NCI-H1694 treated with DMSO at 0.1 percent for 48 hours (cell line): ENCODE measurements at regions not wholly inside any gene's neighbourhood (a gene's known extent, or its start where the extent isn't known, plus 50 kb on each side); places are given as distances from the start of the nearest gene placed in this dataset.

Experiments used
- DNase-seq: peaks from one replicate; lab custom pipeline; 2025; lab: John Stamatoyannopoulos, UW

- no peak for DNase-seq
Measured at GRCh38 chr18:27483276-27483675, 298.2 kb upstream of the CHST9 start.

DNA sequence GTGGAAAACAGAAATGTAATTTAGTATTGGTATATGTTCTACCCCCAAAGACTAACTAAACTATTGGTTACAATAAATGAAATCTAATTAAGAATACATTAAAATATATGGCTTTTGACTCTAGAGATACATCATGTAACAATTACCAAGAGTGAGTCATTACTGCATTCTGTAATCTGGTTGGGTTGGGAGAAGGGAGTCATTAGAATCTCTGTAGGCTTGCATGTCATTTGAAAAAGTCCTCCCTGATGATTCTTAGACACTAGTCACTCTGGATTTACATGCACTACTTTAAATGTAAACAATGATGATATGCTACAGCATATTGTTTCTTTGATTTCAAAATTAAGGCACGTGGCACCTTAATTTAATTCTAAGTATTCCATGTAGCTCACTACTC is 293.4 kb upstream of the CHST9 start:
- no peak for DNase-seq

DNA sequence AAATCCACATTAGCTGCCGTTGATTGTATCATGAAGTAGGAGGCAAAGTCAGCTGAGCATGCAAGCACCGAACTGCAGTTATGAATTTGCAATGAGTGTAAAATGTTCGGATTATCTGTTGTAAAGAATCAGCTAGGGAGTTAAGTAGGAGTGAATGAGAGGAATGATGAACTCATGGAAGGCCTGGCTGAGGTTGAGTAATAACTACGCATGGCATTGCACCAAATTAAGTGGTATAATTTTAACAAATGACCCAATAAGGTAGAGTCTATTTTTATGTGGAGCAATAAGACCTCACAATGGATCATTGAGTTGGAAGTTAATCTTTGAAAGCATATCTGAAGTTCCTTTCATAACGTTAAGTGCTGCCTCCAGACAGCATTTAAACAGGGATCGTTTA is 288.2 kb upstream of the CHST9 start:
- DNase-seq = no peak

DNA sequence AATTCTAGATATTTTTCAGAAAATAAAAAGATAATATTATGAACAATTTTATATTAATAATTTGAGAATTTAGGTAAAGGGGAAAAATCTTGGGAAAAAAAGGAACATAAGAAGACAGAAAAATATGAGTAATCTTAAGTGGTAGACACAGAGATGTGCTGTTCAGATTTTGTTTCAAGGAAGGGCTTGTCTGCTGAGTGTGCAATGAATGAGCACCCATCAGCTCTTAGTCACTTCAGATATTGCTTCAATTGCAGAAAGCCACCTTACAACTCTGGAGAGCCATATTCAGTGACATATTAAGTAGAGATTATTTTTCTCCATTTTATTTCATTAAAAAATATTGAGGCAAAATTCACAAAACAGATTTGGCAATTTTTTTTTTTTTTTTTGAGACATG is 282.0 kb upstream of the CHST9 start:
- DNase-seq = no peak

- DNase-seq = no peak
Measured at GRCh38 chr18:27461957-27462356, 276.8 kb upstream of the CHST9 start.

GRCh38 chr18:27449104-27449503 is 264.0 kb upstream of the CHST9 start:
- no peak for DNase-seq

- no peak for DNase-seq
Measured at GRCh38 chr18:27447930-27448329, 262.8 kb upstream of the CHST9 start.

GRCh38 chr18:27447451-27447881 is 262.4 kb upstream of the CHST9 start:
- DNase-seq = peak; percentile 52

DNA sequence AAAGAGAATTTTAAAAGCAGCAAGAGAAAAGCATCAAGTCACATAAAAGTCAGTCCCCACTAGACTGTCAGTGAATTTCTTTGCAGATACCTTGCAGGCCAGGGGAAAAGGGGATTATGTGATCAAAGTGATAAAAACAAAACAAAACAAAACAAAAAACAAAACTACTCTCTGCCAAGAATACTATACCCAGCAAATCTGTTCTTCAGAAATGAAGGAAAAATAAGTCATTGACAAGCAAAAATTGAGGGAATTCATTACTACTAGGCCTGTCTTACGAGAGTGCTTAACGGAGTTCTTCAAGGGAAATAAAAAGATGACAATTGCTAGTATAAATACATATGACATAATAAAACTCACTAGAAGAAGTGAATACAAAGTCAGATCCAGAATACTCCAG is 245.5 kb upstream of the CHST9 start:
- no peak for DNase-seq

DNA sequence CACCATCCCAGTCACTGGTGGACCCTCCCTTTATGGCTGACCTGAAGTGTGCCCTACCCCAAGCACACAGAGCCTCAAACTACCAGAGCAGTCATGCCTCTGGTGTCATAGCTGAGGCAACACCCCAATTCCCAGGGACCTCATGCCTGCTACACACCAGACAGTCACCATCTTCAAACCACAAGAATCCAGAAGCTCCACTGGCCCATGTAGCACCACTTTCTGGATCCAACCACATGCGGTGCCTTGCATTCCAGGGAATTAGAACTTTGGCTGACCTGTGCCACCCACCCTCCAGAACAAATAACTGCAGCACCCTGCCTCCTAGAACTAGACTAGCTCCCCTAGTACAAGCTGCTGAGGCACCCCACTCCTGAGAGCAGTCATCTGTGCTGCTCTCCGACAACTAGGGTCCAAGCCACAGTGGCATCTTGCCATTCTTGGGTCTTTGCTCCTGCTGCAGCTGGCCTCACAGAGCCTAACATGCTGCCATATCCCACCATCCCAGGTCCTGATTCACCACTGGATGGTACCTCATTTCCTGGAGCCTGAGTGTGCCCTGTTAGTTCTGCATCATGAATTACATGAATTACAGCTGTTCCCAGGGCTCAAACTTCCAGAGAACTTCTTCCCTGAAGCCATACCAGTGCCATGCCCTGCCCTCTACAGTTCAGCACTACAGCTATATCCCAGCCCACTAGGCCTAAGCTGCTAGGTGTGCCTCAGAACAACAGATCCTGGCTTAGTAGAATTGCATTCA is 243.8 kb upstream of the CHST9 start:
- DNase-seq = no peak

GRCh38 chr18:27428120-27428519 is 243.0 kb upstream of the CHST9 start:
- no peak for DNase-seq

GRCh38 chr18:27423581-27423980 is 238.5 kb upstream of the CHST9 start:
- no peak for DNase-seq

GRCh38 chr18:27419646-27420045 is 234.5 kb upstream of the CHST9 start:
- DNase-seq = no peak

DNA sequence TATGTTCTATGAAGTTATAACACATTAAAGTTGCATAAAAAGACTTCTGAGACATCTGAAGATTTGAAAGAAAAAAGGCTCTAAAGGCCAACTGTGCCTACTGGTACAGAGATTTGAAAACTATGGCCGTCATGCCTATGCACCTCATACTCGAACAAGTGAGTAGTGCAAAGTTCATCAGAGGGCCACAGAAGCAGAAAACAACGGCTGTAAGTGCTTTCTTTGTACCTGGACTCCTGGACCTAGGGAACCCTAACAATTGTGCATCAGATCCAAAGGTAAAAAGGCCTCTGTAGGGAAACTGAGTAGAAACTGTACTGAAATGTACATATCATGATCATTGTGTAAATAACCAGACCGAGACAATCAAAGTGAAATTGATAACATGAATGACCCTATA is 230.4 kb upstream of the CHST9 start:
- DNase-seq = no peak

DNA sequence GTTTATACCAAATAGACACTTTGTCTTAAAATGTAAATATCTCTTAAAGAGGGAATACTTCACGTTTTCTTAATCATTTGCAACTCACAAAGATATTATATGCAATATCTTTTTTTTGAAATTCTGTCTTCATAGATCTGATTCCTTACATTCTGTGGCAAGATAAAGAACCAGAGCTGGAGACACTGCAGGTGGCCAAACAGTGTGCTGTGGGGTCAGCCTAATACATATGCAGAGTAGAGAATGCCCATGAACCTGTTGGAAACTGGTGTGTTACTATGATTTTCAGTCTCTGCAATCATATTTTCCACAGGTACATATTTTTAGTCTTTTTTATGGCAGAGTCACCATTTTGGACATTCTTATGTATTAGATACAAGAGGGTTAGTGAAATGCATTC is 229.6 kb upstream of the CHST9 start:
- no peak for DNase-seq

DNA sequence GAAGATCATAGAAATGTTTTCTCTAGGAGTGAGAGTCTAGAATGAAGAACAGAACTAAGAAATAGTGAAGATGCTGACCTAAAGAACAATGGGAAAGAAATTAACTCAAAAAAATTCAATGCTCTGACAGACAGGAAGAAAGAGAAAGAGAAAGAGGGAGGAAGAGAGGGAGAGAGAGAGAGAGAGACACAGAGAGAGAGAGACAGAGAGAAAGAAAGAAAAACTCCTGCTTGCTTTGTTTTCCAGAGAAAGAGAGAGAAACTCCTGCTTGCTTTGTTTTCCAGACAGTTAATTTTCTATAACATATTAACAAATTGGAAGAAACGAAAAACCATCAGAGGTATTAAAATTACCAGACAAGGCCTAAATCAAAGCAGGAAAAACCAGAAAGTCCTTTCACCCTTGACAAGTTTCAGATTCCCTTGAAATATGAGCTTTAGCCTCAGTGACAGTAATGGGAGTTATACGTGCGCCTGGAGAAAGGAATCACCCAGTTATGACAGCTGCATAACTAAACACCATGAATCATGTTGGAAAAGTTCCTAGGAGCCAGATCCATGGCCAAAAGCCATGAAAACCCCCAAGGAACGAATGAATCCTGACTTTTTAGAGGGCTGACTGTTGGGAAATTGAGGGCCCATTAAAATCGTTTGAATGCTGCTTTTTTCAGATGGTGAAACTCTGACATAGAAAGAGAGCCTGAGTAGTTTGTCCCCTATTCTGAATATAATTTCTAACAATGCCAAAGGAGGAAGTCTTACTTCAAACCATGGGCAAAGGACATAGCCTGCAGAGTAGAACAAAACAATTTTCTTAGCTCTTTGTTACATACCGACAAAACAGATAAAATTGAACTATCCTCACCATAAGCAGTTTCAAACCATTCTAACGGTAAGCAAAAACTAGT is 228.6 kb upstream of the CHST9 start:
- peak; percentile 10 for DNase-seq

- no peak for DNase-seq
Measured at GRCh38 chr18:27412556-27412955, 227.4 kb upstream of the CHST9 start.

GRCh38 chr18:27411911-27412310 is 226.8 kb upstream of the CHST9 start:
- no peak for DNase-seq

- DNase-seq = no peak
Measured at GRCh38 chr18:27411013-27411412, 225.9 kb upstream of the CHST9 start.

DNA sequence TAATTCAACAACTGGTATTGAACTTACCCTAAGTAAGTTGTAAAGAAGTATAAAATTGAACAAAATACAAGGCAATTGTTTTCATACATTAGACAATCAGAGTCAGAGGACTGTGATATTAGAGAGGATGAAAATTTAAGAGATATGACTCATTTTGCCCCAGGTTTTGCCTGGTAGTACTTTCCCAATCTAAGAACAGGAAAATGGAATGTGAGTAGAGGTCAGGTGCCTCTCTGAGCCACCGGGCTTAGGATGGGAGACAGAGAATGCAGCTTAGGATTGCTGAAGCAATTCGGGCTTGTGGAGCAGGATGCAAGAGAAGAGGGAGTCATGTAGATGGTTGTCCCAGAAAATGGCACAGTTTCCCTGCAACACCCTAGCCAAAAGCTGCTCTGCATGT is 219.7 kb upstream of the CHST9 start:
- DNase-seq = no peak

GRCh38 chr18:27400001-27400400 is 214.9 kb upstream of the CHST9 start:
- no peak for DNase-seq

DNA sequence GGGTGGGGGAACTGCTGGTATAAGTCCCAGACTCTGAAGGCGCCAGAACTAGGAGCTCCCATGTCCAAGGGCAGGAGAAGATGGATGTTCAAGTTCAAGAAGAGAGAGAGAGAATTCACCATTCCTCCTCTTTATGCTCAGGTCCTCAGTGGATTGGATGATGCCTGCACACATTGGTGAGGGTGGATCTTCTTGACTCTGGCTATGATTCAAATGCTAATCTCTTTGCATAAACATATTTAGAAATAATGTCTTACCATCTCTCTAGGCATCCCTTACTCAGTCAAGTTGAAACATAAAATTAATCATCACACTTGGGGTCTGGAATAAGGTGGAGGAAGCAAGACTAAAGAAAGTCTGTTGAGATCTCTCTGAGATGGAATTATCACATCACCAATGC is 210.6 kb upstream of the CHST9 start:
- DNase-seq = no peak

DNA sequence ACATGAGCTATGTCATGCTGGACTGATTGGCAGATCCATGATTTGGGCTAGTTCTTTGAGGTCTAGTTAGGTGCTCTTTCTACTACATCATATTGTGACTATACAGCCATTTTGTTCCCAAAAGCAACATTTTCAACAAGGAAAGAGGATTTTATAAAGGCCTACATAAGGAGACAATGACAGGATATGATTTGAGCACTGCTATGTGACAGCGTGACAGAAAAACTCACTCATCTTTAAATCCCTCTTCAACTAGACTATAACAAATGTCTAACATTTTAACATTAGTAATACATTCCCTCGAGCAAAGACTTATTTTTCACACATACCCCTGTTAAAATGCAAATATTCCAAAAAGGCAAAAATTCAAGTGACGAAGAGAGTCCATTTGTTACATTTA is 209.6 kb upstream of the CHST9 start:
- no peak for DNase-seq
